Thyroid gland (tissue), 4 donors: ENCODE measurements at regions not wholly inside any gene's neighbourhood (a gene's known extent, or its start where the extent isn't known, plus 50 kb on each side); places are given as distances from the start of the nearest gene placed in this dataset.

ENCODE experiments used
- DNase-seq, 2 donors: peaks; one replicate each; pipeline ENCODE4 v3.0.0-alpha.2; 2019
- H3K27ac ChIP-seq, 3 donors: fragments of 200-600 bp; sonication (generic); 1 replicate in 2 of 3; 2 replicates in 1 of 3; pipeline ENCODE4 v1.5.1; 2016 to 2019; ENCODE audit warnings: mild to moderate bottlenecking in 1 of 3, moderate library complexity in 1 of 3
- H3K27me3 ChIP-seq: fragments of 200-600 bp; sonication (generic); one replicate; pipeline ENCODE4 v1.5.1; 2019
- H3K36me3 ChIP-seq, 2 donors: fragments of 200-600 bp; sonication (generic); one replicate each; pipeline ENCODE4 v1.5.1; 2016 to 2019
- H3K4me1 ChIP-seq, 2 donors: fragments of 200-600 bp; sonication (generic); one replicate each; pipeline ENCODE4 v1.5.1; 2017 to 2019
- H3K4me3 ChIP-seq, 3 donors: fragments of 200-600 bp; sonication (generic); replicated peaks in 1 of 3; 1 replicate in 2 of 3; 2 replicates in 1 of 3; pipeline ENCODE4 v1.5.1; 2016; ENCODE audit warnings: mild to moderate bottlenecking in 1 of 3
- H3K9me3 ChIP-seq: fragments of 200-600 bp; sonication (generic); one replicate; pipeline ENCODE4 v1.5.1; 2017
- POLR2A ChIP-seq, 2 donors: fragments of 450-650 bp; IDR thresholded peaks; one replicate each; pipeline ENCODE4 v1.6.1; 2017; ENCODE audit warnings: antibody characterized with exemption in 2 of 2, mild to moderate bottlenecking in 2 of 2, moderate library complexity in 1 of 2
- WGBS, 2 donors: methylation state at CpG; one replicate each; pipeline ENCODE4 v1.1.5; 2017; 5-methylcytosine and 5-hydroxymethylcytosine counted together
- intact Hi-C: fragments of 100-400 bp; cut with DNase I; formaldehyde crosslinking; loops from one replicate; pipeline ENCODE4 v1.15.1; 2023
- TF ChIP-seq, protein P1 (sequence below), 6 experiments: fragments of 200-600 bp in 3 of 6; fragments of 450-650 bp in 3 of 6; sonication (generic) in 3 of 6; IDR thresholded peaks; one replicate each; pipeline ENCODE4 v1.5.1; 2016 to 2019; ENCODE audit warnings: antibody characterized with exemption in 6 of 6, mild to moderate bottlenecking in 2 of 6, inconsistent platforms in 1 of 6, moderate library complexity in 1 of 6

DNA sequence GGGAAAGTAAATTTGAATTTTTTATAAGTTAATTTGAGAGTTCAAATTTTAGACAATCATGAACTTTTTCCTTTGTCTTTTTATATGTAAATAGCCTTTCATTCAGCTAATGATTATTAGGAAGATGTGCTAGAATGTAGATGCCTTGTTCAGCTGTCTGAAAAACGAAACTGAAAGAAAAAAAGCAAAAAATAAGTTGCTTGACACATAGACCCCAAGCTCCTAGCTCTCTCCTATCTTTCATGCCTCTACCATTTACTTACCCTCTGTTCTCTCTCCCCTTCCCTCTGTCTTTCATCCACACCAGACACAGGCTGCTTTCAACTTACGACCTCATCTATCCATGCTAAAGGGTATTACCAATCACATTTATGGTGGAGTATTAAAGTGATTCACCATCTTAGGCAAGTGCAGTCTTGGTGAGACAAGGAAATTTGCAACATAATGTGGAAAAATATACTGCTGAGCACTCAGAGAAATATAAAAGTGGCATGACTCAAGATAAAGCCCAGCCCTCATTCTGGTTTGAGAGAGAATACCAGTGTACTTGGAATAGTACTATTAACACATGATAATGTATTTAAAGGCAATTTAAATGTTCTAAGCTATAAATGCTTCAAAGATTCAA lies 425.6 kb downstream of the SUCLG1 start:
- DNase-seq, result no peak
- no peaks in the 10 kb centered on the region for H3K9me3 ChIP-seq
- H3K27ac ChIP-seq, result no peak overlapping the region
- no peak overlapping the region for H3K4me3 ChIP-seq
- no peaks in the 10 kb centered on the region for H3K36me3 ChIP-seq
- TF ChIP-seq POLR2A (IDR thresholded peaks at IDR 0.05), result no peak
- TF ChIP-seq, protein P1, sequence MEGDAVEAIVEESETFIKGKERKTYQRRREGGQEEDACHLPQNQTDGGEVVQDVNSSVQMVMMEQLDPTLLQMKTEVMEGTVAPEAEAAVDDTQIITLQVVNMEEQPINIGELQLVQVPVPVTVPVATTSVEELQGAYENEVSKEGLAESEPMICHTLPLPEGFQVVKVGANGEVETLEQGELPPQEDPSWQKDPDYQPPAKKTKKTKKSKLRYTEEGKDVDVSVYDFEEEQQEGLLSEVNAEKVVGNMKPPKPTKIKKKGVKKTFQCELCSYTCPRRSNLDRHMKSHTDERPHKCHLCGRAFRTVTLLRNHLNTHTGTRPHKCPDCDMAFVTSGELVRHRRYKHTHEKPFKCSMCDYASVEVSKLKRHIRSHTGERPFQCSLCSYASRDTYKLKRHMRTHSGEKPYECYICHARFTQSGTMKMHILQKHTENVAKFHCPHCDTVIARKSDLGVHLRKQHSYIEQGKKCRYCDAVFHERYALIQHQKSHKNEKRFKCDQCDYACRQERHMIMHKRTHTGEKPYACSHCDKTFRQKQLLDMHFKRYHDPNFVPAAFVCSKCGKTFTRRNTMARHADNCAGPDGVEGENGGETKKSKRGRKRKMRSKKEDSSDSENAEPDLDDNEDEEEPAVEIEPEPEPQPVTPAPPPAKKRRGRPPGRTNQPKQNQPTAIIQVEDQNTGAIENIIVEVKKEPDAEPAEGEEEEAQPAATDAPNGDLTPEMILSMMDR (IDR thresholded peaks at IDR 0.05), result no peak
- no peaks in the 10 kb centered on the region for H3K27me3 ChIP-seq
- no peaks in the 10 kb centered on the region for H3K4me1 ChIP-seq
- intact Hi-C loops, result no loop called here
- WGBS, 2 donors, result 41 to 65% methylated on average over 2 of the region's 2 CpGs

DNA sequence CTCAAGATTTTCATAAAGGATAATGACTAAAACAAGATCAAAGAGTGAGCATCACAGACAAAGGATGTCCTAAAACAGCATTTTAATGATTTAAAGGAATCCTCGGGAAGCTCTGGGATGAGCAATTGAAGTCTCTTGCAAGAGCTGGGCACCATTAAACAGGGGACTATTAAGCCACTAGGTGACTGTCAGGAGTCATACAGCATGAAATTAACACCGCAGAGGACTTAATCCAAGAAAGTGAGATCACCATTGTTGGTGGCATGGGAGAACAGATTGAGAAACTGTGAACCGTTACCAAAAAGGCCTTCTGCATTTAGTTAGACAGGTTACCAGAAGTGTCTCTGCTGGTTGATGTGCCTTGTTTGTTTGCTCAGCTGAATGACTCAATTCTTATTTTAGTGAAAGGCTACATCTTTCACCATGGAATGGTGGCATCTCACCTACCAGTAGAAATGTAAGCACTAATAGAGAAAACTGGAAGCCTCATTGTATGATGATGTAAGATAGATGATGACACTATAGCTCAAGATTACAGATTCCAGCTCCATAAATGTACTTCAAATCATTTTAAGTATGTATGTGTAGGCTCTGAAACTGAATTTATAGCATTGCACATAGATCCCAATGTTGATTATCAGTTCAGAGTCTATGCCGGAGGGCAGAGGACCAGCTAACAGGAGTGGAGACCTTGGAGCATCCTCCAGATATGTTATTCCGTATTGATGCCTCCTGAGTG lies 427.6 kb downstream of the SUCLG1 start:
- 90 to 94% methylated on average over 5 of the region's 5 CpGs for WGBS, 2 donors

DNA sequence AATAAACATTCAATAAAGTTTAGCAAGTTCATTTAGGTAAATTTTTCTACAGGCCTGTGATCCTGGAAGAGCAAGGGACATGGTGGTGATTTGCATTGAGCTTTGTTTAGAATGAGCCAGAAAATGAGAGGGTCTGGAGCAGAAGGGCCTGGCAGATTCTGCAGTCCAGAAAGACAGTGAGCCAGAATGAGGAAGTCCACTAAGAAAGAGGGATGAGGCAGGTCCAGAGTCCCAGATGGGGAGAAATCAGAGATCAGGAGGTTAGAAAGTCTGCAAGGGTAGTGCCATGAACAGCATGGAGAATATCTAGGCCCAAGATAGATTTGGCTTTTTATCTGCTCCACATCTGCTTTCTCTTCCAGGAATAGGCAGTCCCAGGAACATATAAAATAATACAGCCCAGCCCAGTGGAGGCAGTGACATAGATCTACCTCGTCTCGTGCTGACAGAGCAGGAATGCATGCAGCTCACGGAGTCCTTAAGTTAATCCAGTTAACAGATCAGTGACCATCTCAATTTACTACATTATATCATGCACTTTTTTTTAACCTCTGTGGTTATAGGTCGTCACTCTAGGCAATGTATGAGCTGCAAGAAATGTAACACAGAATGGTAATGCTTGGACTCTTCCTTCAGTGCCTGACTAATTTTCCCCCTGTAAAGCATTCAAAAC lies 429.0 kb downstream of the SUCLG1 start:
- Histone ChIP-seq H3K36me3 (no peaks in the 10 kb centered on the region), H3K9me3 (no peaks in the 10 kb centered on the region), H3K27me3 (no peaks in the 10 kb centered on the region), H3K4me1 (no peaks in the 10 kb centered on the region), H3K4me3 (no peak overlapping the region), H3K27ac (no peak overlapping the region)
- intact Hi-C loops, result loop anchor here (5.0 to 10.0 kb wide), 2 partner anchors 277 to 395 kb away; no protein-coding TSS in a partner anchor
- 76% methylated on average over 4 of the region's 4 CpGs for WGBS, 2 donors
- no peak for TF ChIP-seq POLR2A (IDR thresholded peaks at IDR 0.05)
- TF ChIP-seq, protein P1 (IDR thresholded peaks at IDR 0.05), result no peak
- DNase-seq, result no peak

More for the DNA sequence above, 427.6 kb downstream of the SUCLG1 start:
- intact Hi-C loops, result no loop called here
- no peak for DNase-seq
- no peak for TF ChIP-seq POLR2A (IDR thresholded peaks at IDR 0.05)
- TF ChIP-seq, protein P1 (IDR thresholded peaks at IDR 0.05), result no peak
- Histone ChIP-seq H3K4me3 (no peak overlapping the region), H3K27ac (no peak overlapping the region), H3K9me3 (no peaks in the 10 kb centered on the region), H3K4me1 (no peaks in the 10 kb centered on the region), H3K36me3 (no peaks in the 10 kb centered on the region), H3K27me3 (no peaks in the 10 kb centered on the region)

DNA sequence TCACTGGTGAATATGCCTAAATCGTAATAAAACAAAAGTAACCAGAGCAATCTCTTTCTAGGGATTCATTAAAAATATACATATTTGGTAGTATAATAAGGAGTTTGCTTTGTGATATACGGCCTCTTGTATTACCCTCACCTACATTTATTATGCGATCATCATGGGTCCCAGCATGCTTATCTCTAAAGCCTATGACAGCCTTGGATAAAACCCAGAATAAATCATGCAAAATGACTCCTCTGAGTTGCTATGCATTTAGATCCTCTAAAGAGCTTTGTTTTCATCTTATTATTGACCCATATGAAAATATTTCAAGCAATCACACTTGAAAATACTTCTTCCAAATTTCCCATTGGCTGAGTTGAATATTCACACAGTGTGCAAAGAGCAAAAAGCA lies 432.3 kb downstream of the SUCLG1 start:
- Histone ChIP-seq H3K36me3 (no peaks in the 10 kb centered on the region), H3K9me3 (no peaks in the 10 kb centered on the region), H3K4me3 (no peak overlapping the region), H3K27me3 (no peaks in the 10 kb centered on the region), H3K4me1 (no peaks in the 10 kb centered on the region), H3K27ac (no peak overlapping the region)
- intact Hi-C loops, result loop anchor here (5.0 to 10.0 kb wide), 2 partner anchors 280 to 398 kb away; no protein-coding TSS in a partner anchor
- DNase-seq, result no peak
- TF ChIP-seq, protein P1 (IDR thresholded peaks at IDR 0.05), result no peak
- TF ChIP-seq POLR2A (IDR thresholded peaks at IDR 0.05), result no peak
- 87 to 92% methylated on average over 3 of the region's 3 CpGs for WGBS, 2 donors
